H1 (cell line): ENCODE measurements at regions not wholly inside any gene's neighbourhood (a gene's known extent, or its start where the extent isn't known, plus 50 kb on each side); places are given as distances from the start of the nearest gene placed in this dataset.

Source experiments
- CTCF ChIA-PET: fragments of 300-600 bp; sonication (Branson Sonifier 250); formaldehyde crosslinking; loops from one replicate; lab custom pipeline; 2021; ENCODE audit not compliant: partially characterized antibody; lab: Charles Lee
- POLR2A ChIA-PET: fragments of 300-600 bp; sonication (Branson Sonifier 250); formaldehyde crosslinking; loops from one replicate; lab custom pipeline; 2021; ENCODE audit warnings: inconsistent platforms; ENCODE audit not compliant: partially characterized antibody; lab: Charles Lee
- DNase-seq, 2 experiments: peaks; one replicate each; pipeline versions ENCODE4 v3.0.0 to v3.0.0-alpha.2; 2010 to 2022; ENCODE audit warnings: low spot score in 2 of 2, low read depth in 1 of 2, mixed read lengths in 1 of 2
- FAIRE-seq: peaks from 2 replicates; lab custom pipeline; 2011; peaks lifted over from hg19 to GRCh38; lab: Jason Lieb, UNC
- H2AFZ ChIP-seq: 2 replicates; pipeline ENCODE4 v1.8.1; 2012; ENCODE audit warnings: low read length, inconsistent platforms
- H2AK5ac ChIP-seq: 2 replicates; pipeline ENCODE4 v1.6.1; 2013; ENCODE audit warnings: low read depth, low read length
- H2BK120ac ChIP-seq: replicated peaks from 2 replicates; pipeline ENCODE3; 2013; ENCODE audit warnings: low read depth, low read length, inconsistent platforms
- H2BK12ac ChIP-seq: 2 replicates; pipeline ENCODE4 v1.6.1; 2013; ENCODE audit warnings: low read depth, low read length
- H2BK15ac ChIP-seq: 2 replicates; pipeline ENCODE4 v1.6.1; 2013; ENCODE audit warnings: low read length
- H2BK20ac ChIP-seq: 2 replicates; pipeline ENCODE4 v1.6.1; 2013; ENCODE audit warnings: low read length
- H2BK5ac ChIP-seq: 2 replicates; pipeline ENCODE4 v1.6.1; 2013; ENCODE audit warnings: low read depth, low read length
- H3K14ac ChIP-seq: 2 replicates; pipeline ENCODE4 v1.6.1; 2013; ENCODE audit warnings: inconsistent platforms; ENCODE audit not compliant: insufficient read length
- H3K18ac ChIP-seq: 2 replicates; pipeline ENCODE4 v1.6.1; 2013; ENCODE audit warnings: low read length; ENCODE audit errors: extremely low read depth
- H3K23ac ChIP-seq: 2 replicates; pipeline ENCODE4 v1.6.1; 2013; ENCODE audit warnings: inconsistent platforms; ENCODE audit not compliant: insufficient read length
- H3K23me2 ChIP-seq: 2 replicates; pipeline ENCODE4 v1.6.1; 2013; ENCODE audit warnings: low read depth, low read length
- H3K27ac ChIP-seq: 2 replicates; pipeline ENCODE4 v1.6.1; 2011; ENCODE audit warnings: low read depth, low read length, inconsistent platforms
- H3K27me3 ChIP-seq, 4 experiments: replicated peaks in 1 of 4; 1 replicate in 1 of 4; 2 replicates in 3 of 4; pipeline versions ENCODE4 v1.6.1 to v1.8.1; 2011 to 2013; ENCODE audit warnings: low read length in 3 of 4, mild to moderate bottlenecking in 3 of 4, inconsistent platforms in 2 of 4, mixed read lengths in 2 of 4, moderate library complexity in 1 of 4; ENCODE audit not compliant: control insufficient read depth in 3 of 4, insufficient read depth in 3 of 4; ENCODE audit errors: extremely low read depth in 1 of 4
- H3K36me3 ChIP-seq, 4 experiments: 2 replicates each; pipeline versions ENCODE4 v1.6.1 to v1.8.1; 2011 to 2013; ENCODE audit warnings: mild to moderate bottlenecking in 4 of 4, low read length in 3 of 4, moderate library complexity in 2 of 4, control low read depth in 1 of 4, inconsistent platforms in 1 of 4; ENCODE audit not compliant: insufficient read depth in 4 of 4, control insufficient read depth in 2 of 4
- H3K4ac ChIP-seq: replicated peaks from 2 replicates; pipeline ENCODE3; 2013; ENCODE audit warnings: low read length, low read depth, mixed read lengths, inconsistent platforms; ENCODE audit not compliant: insufficient read length
- H3K4me1 ChIP-seq, 4 experiments: replicated peaks in 1 of 4; 1 replicate in 1 of 4; 2 replicates in 3 of 4; pipeline versions ENCODE4 v1.6.1 to v1.8.1; 2011 to 2013; ENCODE audit warnings: low read length in 3 of 4, inconsistent platforms in 2 of 4, mixed read lengths in 1 of 4; ENCODE audit not compliant: insufficient read depth in 4 of 4, control insufficient read depth in 3 of 4
- H3K4me2 ChIP-seq, 2 experiments: 2 replicates each; pipeline versions ENCODE4 v1.6.1 to v1.8.1; 2011 to 2013; ENCODE audit warnings: low read depth in 2 of 2, low read length in 2 of 2, control low read depth in 1 of 2, inconsistent platforms in 1 of 2, mild to moderate bottlenecking in 1 of 2; ENCODE audit not compliant: insufficient read depth in 1 of 2
- H3K4me3 ChIP-seq, 4 experiments: fragments of 200-600, 300-600 bp in 1 of 4; sonication (generic), shearing (Covaris generic), sonication (Bioruptor Twin) in 1 of 4; 2 replicates each; pipeline versions ENCODE4 v1.5.1 to v1.8.1; 2011 to 2016; ENCODE audit warnings: low read length in 4 of 4, low read depth in 3 of 4, control low read depth in 2 of 4, inconsistent platforms in 2 of 4, mild to moderate bottlenecking in 2 of 4, mixed read lengths in 1 of 4, moderate library complexity in 1 of 4; ENCODE audit not compliant: insufficient read depth in 2 of 4; ENCODE audit errors: extremely low read depth in 1 of 4
- H3K56ac ChIP-seq: replicated peaks from 2 replicates; pipeline ENCODE3; 2013; ENCODE audit warnings: low read depth, mild to moderate bottlenecking, mixed read lengths, low read length, inconsistent platforms; ENCODE audit not compliant: insufficient read length
- H3K79me1 ChIP-seq: 2 replicates; pipeline ENCODE4 v1.6.1; 2013; ENCODE audit warnings: low read depth, low read length, control low read depth
- H3K79me2 ChIP-seq, 2 experiments: 2 replicates each; pipeline versions ENCODE4 v1.6.1 to v1.8.1; 2012 to 2013; ENCODE audit warnings: low read length in 2 of 2, mild to moderate bottlenecking in 2 of 2, inconsistent platforms in 1 of 2; ENCODE audit not compliant: insufficient read depth in 2 of 2, control insufficient read depth in 1 of 2
- H3K9ac ChIP-seq, 4 experiments: replicated peaks in 1 of 4; 1 replicate in 1 of 4; 2 replicates in 3 of 4; pipeline versions ENCODE4 v1.6.1 to v1.8.1; 2011 to 2013; ENCODE audit warnings: low read depth in 3 of 4, low read length in 3 of 4, control low read depth in 2 of 4, mild to moderate bottlenecking in 2 of 4, moderate library complexity in 2 of 4, inconsistent platforms in 1 of 4; ENCODE audit errors: extremely low read depth in 1 of 4
- H3K9me3 ChIP-seq, 2 experiments: 2 replicates each; pipeline versions ENCODE4 v1.6.1 to v1.8.1; 2012 to 2013; ENCODE audit warnings: mild to moderate bottlenecking in 2 of 2, moderate library complexity in 2 of 2, control low read depth in 1 of 2, inconsistent platforms in 1 of 2, low read depth in 1 of 2, low read length in 1 of 2, mixed read lengths in 1 of 2; ENCODE audit not compliant: insufficient read depth in 2 of 2
- H4K20me1 ChIP-seq, 2 experiments: replicated peaks in 1 of 2; 2 replicates each; pipeline versions ENCODE3 to v1.8.1; 2011 to 2013; ENCODE audit warnings: inconsistent platforms in 2 of 2, low read length in 2 of 2, mild to moderate bottlenecking in 1 of 2; ENCODE audit not compliant: insufficient read depth in 2 of 2, control insufficient read depth in 1 of 2
- H4K5ac ChIP-seq: 2 replicates; pipeline ENCODE4 v1.6.1; 2013; ENCODE audit warnings: low read length, low read depth, mixed read lengths, inconsistent platforms; ENCODE audit not compliant: insufficient read length
- H4K8ac ChIP-seq: 2 replicates; pipeline ENCODE4 v1.8.0; 2013; ENCODE audit warnings: mild to moderate bottlenecking, moderate library complexity, low read length, inconsistent platforms; ENCODE audit not compliant: insufficient read depth; ENCODE audit errors: extremely low read depth
- H4K91ac ChIP-seq: replicated peaks from 2 replicates; pipeline ENCODE3; 2013; ENCODE audit warnings: low read length, mixed read lengths, inconsistent platforms; ENCODE audit not compliant: insufficient read length
- BACH1 ChIP-seq: IDR thresholded peaks from 2 replicates; pipeline ENCODE4 v1.6.1; 2012; ENCODE audit warnings: low read length, improper control_type of control experiment
- SP1 ChIP-seq: IDR thresholded peaks from 2 replicates; pipeline ENCODE4 v1.6.1; 2011; ENCODE audit warnings: low read depth, low read length
- TAF1 ChIP-seq: IDR thresholded peaks from 2 replicates; pipeline ENCODE4 v1.6.1; 2011; ENCODE audit warnings: mild to moderate bottlenecking, low read depth, low read length
- WGBS, 2 experiments: shearing (Covaris generic) in 1 of 2; methylation state at CpG; one replicate each; pipeline versions ENCODE4 v1.1.6 to v1.1.7; 2013 to 2015; ENCODE audit warnings: low lambda C conversion rate in 2 of 2, mixed read lengths in 2 of 2, inconsistent platforms in 1 of 2, low coverage in 1 of 2, missing lambda C conversion rate in 1 of 2; ENCODE audit not compliant: insufficient replicate concordance in 2 of 2, insufficient coverage in 1 of 2, insufficient read length in 1 of 2; ENCODE audit errors: extremely low coverage in 1 of 2, missing lambda C conversion rate in 1 of 2; 5-methylcytosine and 5-hydroxymethylcytosine counted together

- no peak overlapping the region for H2BK15ac ChIP-seq
- peak overlapping the region; percentile 43 for H2AFZ ChIP-seq
- H3K4me1 ChIP-seq, result peaks cover 0 to 3% (median 0%) of the 10 kb centered on the region in 4 experiments; a peak in 1 of 7 replicates
- H3K36me3 ChIP-seq, result no peaks in the 10 kb centered on the region
- H2BK120ac ChIP-seq, result no peak overlapping the region
- no peak overlapping the region for H3K27ac ChIP-seq
- TF ChIP-seq BACH1, result no peak
- no peak for TF ChIP-seq SP1
- TF ChIP-seq TAF1, result no peak
- no peak overlapping the region for H2BK20ac ChIP-seq
- no peaks in the 10 kb centered on the region for H3K79me2 ChIP-seq
- H3K4ac ChIP-seq, result no peak overlapping the region
- FAIRE-seq (no peak), DNase-seq (no peak)
- no peak overlapping the region for H3K18ac ChIP-seq
- no peak overlapping the region for H4K91ac ChIP-seq
- H3K9ac ChIP-seq, result no peak overlapping the region
- no peak overlapping the region for H4K8ac ChIP-seq
- H3K27me3 ChIP-seq, result no peaks in the 10 kb centered on the region
- 0 out of 4 replicates have a peak, but pooled peaks cover 0 to 4% of the 10 kb centered on the region in 2 experiments for H3K9me3 ChIP-seq
- no peaks in the 10 kb centered on the region for H3K79me1 ChIP-seq
- WGBS, 2 experiments, result 83% methylated on average over 4 of the region's 4 CpGs; no CpG with 5 or more reads in 1 of the 2 experiments
- H3K56ac ChIP-seq, result no peak overlapping the region
- no peak overlapping the region for H2BK5ac ChIP-seq
- no peak overlapping the region for H3K14ac ChIP-seq
- H3K4me3 ChIP-seq, result no peak overlapping the region
- ChIA-PET CTCF (no interaction called here), POLR2A (no interaction called here)
- H2AK5ac ChIP-seq, result no peak overlapping the region
- H3K23me2 ChIP-seq, result no peaks in the 10 kb centered on the region
- H3K23ac ChIP-seq, result no peak overlapping the region
- H4K20me1 ChIP-seq, result no peaks in the 10 kb centered on the region
- no peak overlapping the region for H3K4me2 ChIP-seq
- H4K5ac ChIP-seq, result no peak overlapping the region
- H2BK12ac ChIP-seq, result no peak overlapping the region
Observed at GRCh38 chr7:84799106-84799505, 387.8 kb downstream of the SEMA3D start.
